GM12878 (cell line): ENCODE measurements at regions not wholly inside any gene's neighbourhood (a gene's known extent, or its start where the extent isn't known, plus 50 kb on each side); places are given as distances from the start of the nearest gene placed in this dataset.

Source experiments
- ATAC-seq: fragments of 200-7000 bp; cut with Tn5 transposase; 3 replicates; pipeline ENCODE4 v1.9.1; 2020; ENCODE audit warnings: mild to moderate bottlenecking, moderate library complexity
- BruUV-seq: library from RNA; stranded (reverse); fragments of 400-500 nt; replicated peaks from 2 replicates; lab custom pipeline; 2021; lab: Mats Ljungman, UMichigan
- CTCF ChIA-PET: fragments of 300-600 bp; sonication (Branson Sonifier 250); formaldehyde crosslinking; extraction: SDS; loops from one replicate; lab custom pipeline; 2021; ENCODE audit warnings: inconsistent platforms; lab: Yijun Ruan, JAX
- POLR2A ChIA-PET: fragments of 350-600 bp; formaldehyde crosslinking; extraction: SDS; loops from one replicate; lab custom pipeline; 2021; ENCODE audit warnings: inconsistent platforms; lab: Charles Lee
- RAD21 ChIA-PET: fragments of 300-600 bp; sonication (Branson Sonifier 250); formaldehyde crosslinking; loops from one replicate; lab custom pipeline; 2023; ENCODE audit warnings: antibody characterized with exemption; ENCODE audit not compliant: unreplicated experiment; lab: Charles Lee
- SMC1A ChIA-PET: fragments of 300-600 bp; sonication (Branson Sonifier 250); formaldehyde crosslinking; loops from one replicate; lab custom pipeline; 2023; ENCODE audit not compliant: unreplicated experiment, uncharacterized antibody; lab: Charles Lee
- DNase-seq: peaks from one replicate; pipeline ENCODE4 v3.0.0-alpha.2; 2011; ENCODE audit warnings: low read depth, low spot score
- FAIRE-seq: peaks from 3 replicates; lab custom pipeline; 2011; peaks lifted over from hg19 to GRCh38; lab: Jason Lieb, UNC
- H2AFZ ChIP-seq: 2 replicates; pipeline ENCODE4 v1.6.0; 2011; ENCODE audit warnings: low read depth, low read length, control low read depth; ENCODE audit not compliant: control insufficient read depth
- H3K27ac ChIP-seq: 2 replicates; pipeline ENCODE4 v1.5.1; 2011; ENCODE audit warnings: control low read depth; ENCODE audit not compliant: control insufficient read depth, insufficient read depth
- H3K27me3 ChIP-seq, 2 experiments: replicated peaks in 1 of 2; 2 replicates each; pipeline versions ENCODE4 v1.6.0 to v1.6.1; 2011; ENCODE audit warnings: low read length in 1 of 2; ENCODE audit not compliant: control insufficient read depth in 2 of 2, insufficient read depth in 2 of 2
- H3K36me3 ChIP-seq, 2 experiments: 2 replicates each; pipeline ENCODE4 v1.5.1; 2011; ENCODE audit warnings: low read length in 1 of 2; ENCODE audit not compliant: control insufficient read depth in 2 of 2, insufficient read depth in 2 of 2
- H3K4me1 ChIP-seq: 2 replicates; pipeline ENCODE4 v1.6.1; 2011; ENCODE audit warnings: mild to moderate bottlenecking, low read length, moderate library complexity, mixed read lengths; ENCODE audit not compliant: control insufficient read depth, insufficient read depth
- H3K4me2 ChIP-seq: 2 replicates; pipeline ENCODE4 v1.6.0; 2011; ENCODE audit warnings: control low read depth; ENCODE audit not compliant: control insufficient read depth, insufficient read depth
- H3K4me3 ChIP-seq: fragments of 200-600 bp; sonication (generic); 2 replicates; pipeline ENCODE4 v1.5.1; 2016
- H3K79me2 ChIP-seq: 2 replicates; pipeline ENCODE4 v1.6.0; 2011; ENCODE audit warnings: low read length; ENCODE audit not compliant: control insufficient read depth, insufficient read depth
- H3K9ac ChIP-seq: 2 replicates; pipeline ENCODE4 v1.8.0; 2011; ENCODE audit warnings: low read length, control low read depth, mixed read lengths; ENCODE audit not compliant: control insufficient read depth, insufficient read depth
- H3K9me3 ChIP-seq: replicated peaks from 3 replicates; pipeline ENCODE4 v1.5.1; 2011; ENCODE audit warnings: mild to moderate bottlenecking, low read length; ENCODE audit not compliant: control insufficient read depth, insufficient read depth
- H4K20me1 ChIP-seq: 2 replicates; pipeline ENCODE4 v1.6.0; 2011; ENCODE audit not compliant: control insufficient read depth, insufficient read depth
- ASH2L ChIP-seq: fragments of 300-600, 200-600 bp; sonication (generic); IDR thresholded peaks from 2 replicates; pipeline ENCODE4 v1.6.1; 2017; ENCODE audit warnings: low read depth, mild to moderate bottlenecking, borderline replicate concordance
- CHD1 ChIP-seq: IDR thresholded peaks from 2 replicates; pipeline ENCODE4 v1.6.1; 2012; ENCODE audit warnings: low read depth, low read length, improper control_type of control experiment
- GATAD2B ChIP-seq: fragments of 450-650 bp; conservative IDR thresholded peaks from 2 replicates; pipeline ENCODE4 v1.6.1; 2017; ENCODE audit warnings: low read depth, mild to moderate bottlenecking, moderate library complexity
- IRF5 ChIP-seq: fragments of 450-650 bp; IDR thresholded peaks from 2 replicates; pipeline ENCODE4 v1.6.1; 2017; ENCODE audit warnings: borderline replicate concordance
- KLF5 ChIP-seq: fragments of 450-650 bp; IDR thresholded peaks from 2 replicates; pipeline ENCODE4 v1.6.1; 2014; ENCODE audit warnings: mild to moderate bottlenecking; ENCODE audit not compliant: partially characterized antibody
- MAX ChIP-seq: IDR thresholded peaks from 2 replicates; pipeline ENCODE4 v1.6.1; 2012; ENCODE audit warnings: low read depth, low read length, improper control_type of control experiment
- MEF2B ChIP-seq: fragments of 450-650 bp; IDR thresholded peaks from 2 replicates; pipeline ENCODE4 v1.6.1; 2018; ENCODE audit warnings: mild to moderate bottlenecking, moderate library complexity; ENCODE audit not compliant: partially characterized antibody, poor library complexity, severe bottlenecking
- RCOR1 ChIP-seq: conservative IDR thresholded peaks from 2 replicates; pipeline ENCODE4 v1.6.1; 2012; ENCODE audit warnings: low read depth, low read length, improper control_type of control experiment
- RELA ChIP-seq: fragments of 450-650 bp; IDR thresholded peaks from 2 replicates; pipeline ENCODE4 v1.8.0; 2014; ENCODE audit warnings: borderline replicate concordance; ENCODE audit not compliant: partially characterized antibody
- SIX5 ChIP-seq: IDR thresholded peaks from 2 replicates; pipeline ENCODE4 v1.6.1; 2011; ENCODE audit warnings: mild to moderate bottlenecking, low read depth, low read length, moderate library complexity; ENCODE audit not compliant: severe bottlenecking
- SMAD1 ChIP-seq: fragments of 450-650 bp; IDR thresholded peaks from 2 replicates; pipeline ENCODE4 v1.6.1; 2018; ENCODE audit warnings: mild to moderate bottlenecking, low read depth; ENCODE audit not compliant: partially characterized antibody
- SP1 ChIP-seq: IDR thresholded peaks from one replicate; pipeline ENCODE4 v1.6.1; 2011; ENCODE audit warnings: low read depth, low read length
- WRNIP1 ChIP-seq: IDR thresholded peaks from 2 replicates; pipeline ENCODE4 v1.6.1; 2011; ENCODE audit warnings: low read depth, low read length, improper control_type of control experiment, borderline replicate concordance
- ZNF687 ChIP-seq: fragments of 450-650 bp; IDR thresholded peaks from 2 replicates; pipeline ENCODE4 v1.6.1; 2017; ENCODE audit warnings: mild to moderate bottlenecking, moderate library complexity
- WGBS: methylation state at CpG from one replicate; pipeline ENCODE4 v1.1.6; 2016; ENCODE audit warnings: low lambda C conversion rate; ENCODE audit not compliant: insufficient replicate concordance, insufficient coverage; ENCODE audit errors: missing lambda C conversion rate; 5-methylcytosine and 5-hydroxymethylcytosine counted together
- in situ Hi-C: fragments of 300-500 bp; cut with MboI; formaldehyde crosslinking; loops from 9 replicates; pipeline ENCODE4 v1.14.3; 2018; ENCODE audit warnings: mixed read lengths
- intact Hi-C: fragments of 100-400 bp; cut with micrococcal nuclease; formaldehyde crosslinking; loops from one replicate; pipeline ENCODE4 v1.14.2; 2022; ENCODE audit not compliant: unreplicated experiment

- Histone ChIP-seq H3K27me3 (no peaks in the 10 kb centered on the region; a peak in 1 of 4 replicates), H3K4me1 (peaks cover 4% of the 10 kb centered on the region), H3K79me2 (no peaks in the 10 kb centered on the region), H3K4me3 (no peak overlapping the region), H3K9me3 (no peaks in the 10 kb centered on the region; the same call in 2 of the 3 replicates), H3K36me3 (no peaks in the 10 kb centered on the region), H3K4me2 (no peak overlapping the region), H3K9ac (no peak overlapping the region), H3K27ac (no peak overlapping the region), H4K20me1 (no peaks in the 10 kb centered on the region), H2AFZ (no peak overlapping the region)
- no peak for DNase-seq
- in situ Hi-C loops (no loop called here), intact Hi-C loops (no loop called here)
- no TSS peak for BruUV-seq
- FAIRE-seq = no peak
- 100% methylated on average over 2 of the region's 2 CpGs for WGBS
- RAD21 ChIA-PET = interaction anchor here (0.7 kb wide), 1 partner anchor 130 kb away, joined by 6 read pairs; no protein-coding TSS in a partner anchor
- POLR2A ChIA-PET = no interaction called here
- SMC1A ChIA-PET = interaction anchor here (0.9 kb wide), 1 partner anchor 541 kb away, joined by 3 read pairs; no protein-coding TSS in a partner anchor
- ATAC-seq = no peak
- TF ChIP-seq RELA (no peak), RCOR1 (no peak), IRF5 (no peak), WRNIP1 (no peak), KLF5 (no peak), SMAD1 (no peak), MEF2B (no peak), ZNF687 (no peak), MAX (no peak), GATAD2B (no peak), ASH2L (no peak), SIX5 (no peak), SP1 (no peak), CHD1 (no peak)
- CTCF ChIA-PET = no interaction called here
Measured at GRCh38 chr3:72242326-72242725, 457.4 kb upstream of the PROK2 start.
